ENCODE measurements at regions not wholly inside any gene's neighbourhood (a gene's known extent, or its start where the extent isn't known, plus 50 kb on each side); places are given as distances from the start of the nearest gene placed in this dataset.

- intact Hi-C loops (cut with DNase I), result no loop called here
- no peaks in the 10 kb centered on the region for H3K27me3 ChIP-seq
- ATAC-seq (no peak), DNase-seq (peak in 1 of 4 donors; percentile 12)
- no peak overlapping the region for H3K4me3 ChIP-seq
- peaks cover 0 to 3% of the 10 kb centered on the region in 2 donors for H3K4me1 ChIP-seq
- no peaks in the 10 kb centered on the region for H3K36me3 ChIP-seq
- no peaks in the 10 kb centered on the region for H3K9me3 ChIP-seq
- TF ChIP-seq, protein P1, sequence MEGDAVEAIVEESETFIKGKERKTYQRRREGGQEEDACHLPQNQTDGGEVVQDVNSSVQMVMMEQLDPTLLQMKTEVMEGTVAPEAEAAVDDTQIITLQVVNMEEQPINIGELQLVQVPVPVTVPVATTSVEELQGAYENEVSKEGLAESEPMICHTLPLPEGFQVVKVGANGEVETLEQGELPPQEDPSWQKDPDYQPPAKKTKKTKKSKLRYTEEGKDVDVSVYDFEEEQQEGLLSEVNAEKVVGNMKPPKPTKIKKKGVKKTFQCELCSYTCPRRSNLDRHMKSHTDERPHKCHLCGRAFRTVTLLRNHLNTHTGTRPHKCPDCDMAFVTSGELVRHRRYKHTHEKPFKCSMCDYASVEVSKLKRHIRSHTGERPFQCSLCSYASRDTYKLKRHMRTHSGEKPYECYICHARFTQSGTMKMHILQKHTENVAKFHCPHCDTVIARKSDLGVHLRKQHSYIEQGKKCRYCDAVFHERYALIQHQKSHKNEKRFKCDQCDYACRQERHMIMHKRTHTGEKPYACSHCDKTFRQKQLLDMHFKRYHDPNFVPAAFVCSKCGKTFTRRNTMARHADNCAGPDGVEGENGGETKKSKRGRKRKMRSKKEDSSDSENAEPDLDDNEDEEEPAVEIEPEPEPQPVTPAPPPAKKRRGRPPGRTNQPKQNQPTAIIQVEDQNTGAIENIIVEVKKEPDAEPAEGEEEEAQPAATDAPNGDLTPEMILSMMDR (IDR thresholded peaks at IDR 0.05), result no peak
- peak overlapping the region in 1 of 2 donors; percentile 13 for H3K27ac ChIP-seq
Measured at GRCh38 chr11:130553306-130553705, 104.9 kb downstream of the ADAMTS15 start.

- H3K4me1 ChIP-seq, result peaks cover 0 to 3% of the 10 kb centered on the region in 2 donors
- no peak overlapping the region for H3K4me3 ChIP-seq
- no peaks in the 10 kb centered on the region for H3K27me3 ChIP-seq
- peak; percentile 15 for ATAC-seq
- TF ChIP-seq, protein P1 (IDR thresholded peaks at IDR 0.05), result no peak
- no peaks in the 10 kb centered on the region for H3K9me3 ChIP-seq
- no peaks in the 10 kb centered on the region for H3K36me3 ChIP-seq
- no peak for DNase-seq
- intact Hi-C loops (cut with DNase I), result no loop called here
- no peak overlapping the region for H3K27ac ChIP-seq
Measured at GRCh38 chr11:130554241-130555055, 106.0 kb downstream of the ADAMTS15 start.

DNA sequence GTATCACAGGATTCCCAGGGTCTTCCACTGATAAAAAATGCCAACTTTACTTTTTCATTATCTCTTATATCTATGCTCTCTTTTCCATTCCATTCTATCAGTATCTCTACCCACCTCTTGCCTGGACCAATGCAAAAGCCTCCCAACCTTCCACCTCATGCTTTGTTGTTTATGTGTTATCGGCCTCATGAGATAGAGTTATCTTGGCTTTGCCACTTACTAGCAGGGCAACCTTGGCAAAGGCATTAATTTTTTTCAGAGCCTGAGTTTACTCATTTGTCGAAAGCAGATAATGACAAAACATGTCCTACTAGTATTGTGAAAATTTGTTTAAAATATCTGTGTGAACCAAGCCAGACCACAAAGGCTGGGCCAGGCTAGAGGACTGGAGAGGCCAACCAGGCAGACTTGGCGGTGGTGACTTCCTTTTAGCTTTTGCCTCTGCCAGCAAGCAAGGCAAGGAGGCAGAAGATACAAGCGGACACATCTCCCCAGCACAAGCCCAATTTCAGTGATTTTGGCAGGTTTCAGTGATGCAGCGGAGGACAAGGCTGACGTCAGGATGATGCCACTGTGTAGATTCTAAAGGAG lies 106.9 kb downstream of the ADAMTS15 start:
- Histone ChIP-seq H3K27ac (no peak overlapping the region), H3K27me3 (no peaks in the 10 kb centered on the region), H3K4me3 (no peak overlapping the region), H3K36me3 (no peaks in the 10 kb centered on the region), H3K9me3 (no peaks in the 10 kb centered on the region), H3K4me1 (peaks cover 0 to 3% of the 10 kb centered on the region in 2 donors)
- no peak for ATAC-seq
- intact Hi-C loops (cut with DNase I), result no loop called here
- no peak for DNase-seq
- TF ChIP-seq, protein P1 (IDR thresholded peaks at IDR 0.05), result no peak

GRCh38 chr11:130560000-130560780 lies 111.7 kb downstream of the ADAMTS15 start:
- no peak overlapping the region for H3K27ac ChIP-seq
- H3K27me3 ChIP-seq, result no peaks in the 10 kb centered on the region
- H3K36me3 ChIP-seq, result no peaks in the 10 kb centered on the region
- H3K9me3 ChIP-seq, result no peaks in the 10 kb centered on the region
- DNase-seq (no peak), ATAC-seq (no peak)
- no peak overlapping the region for H3K4me3 ChIP-seq
- H3K4me1 ChIP-seq, result no peaks in the 10 kb centered on the region
- intact Hi-C loops (cut with DNase I), result no loop called here
- TF ChIP-seq, protein P1 (IDR thresholded peaks at IDR 0.05), result no peak

DNA sequence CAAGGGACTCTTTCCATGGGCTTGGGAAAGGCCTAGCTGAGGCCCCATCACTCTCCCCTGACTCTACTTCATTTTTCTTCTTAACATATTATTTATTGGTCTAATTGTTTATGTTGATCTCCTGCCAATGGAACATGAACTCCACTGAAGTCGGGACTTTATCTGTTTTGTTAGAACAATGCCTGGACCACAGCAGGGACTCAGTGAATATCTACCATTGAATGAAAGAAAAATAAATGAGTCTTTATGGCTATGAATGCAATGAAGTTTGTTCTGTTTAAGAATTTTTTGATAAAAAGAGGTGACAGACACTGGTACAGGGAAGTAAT lies 112.3 kb downstream of the ADAMTS15 start:
- intact Hi-C loops (cut with DNase I), result no loop called here
- Histone ChIP-seq H3K27me3 (no peaks in the 10 kb centered on the region), H3K27ac (no peak overlapping the region), H3K4me3 (no peak overlapping the region), H3K4me1 (no peaks in the 10 kb centered on the region), H3K9me3 (no peaks in the 10 kb centered on the region), H3K36me3 (no peaks in the 10 kb centered on the region)
- ATAC-seq, result no peak
- no peak for DNase-seq
- TF ChIP-seq, protein P1 (IDR thresholded peaks at IDR 0.05), result no peak

Measured in left lung (tissue), 4 donors.